Colonic mucosa (tissue), 4 donors: ENCODE measurements at regions not wholly inside any gene's neighbourhood (a gene's known extent, or its start where the extent isn't known, plus 50 kb on each side); places are given as distances from the start of the nearest gene placed in this dataset.
A peak's percentile ranks its signal among the peaks of the same experiment; 100 is the strongest.

Experiments
- DNase-seq: peaks from one replicate; pipeline ENCODE4 v3.0.0-alpha.2; 2020
- H3K27ac ChIP-seq: fragments of 200-600 bp; one replicate; pipeline ENCODE4 v1.8.0; 2021
- H3K27me3 ChIP-seq: fragments of 200-600 bp; one replicate; pipeline ENCODE4 v1.8.0; 2021
- H3K36me3 ChIP-seq: fragments of 200-600 bp; one replicate; pipeline ENCODE4 v1.8.0; 2021
- H3K4me1 ChIP-seq: fragments of 200-600 bp; one replicate; pipeline ENCODE4 v1.8.0; 2021; ENCODE audit warnings: mild to moderate bottlenecking
- H3K4me3 ChIP-seq: fragments of 200-600 bp; one replicate; pipeline ENCODE4 v1.8.0; 2021
- H3K9ac ChIP-seq, 2 donors: one replicate each; pipeline ENCODE4 v1.7.0; 2013; ENCODE audit warnings: control low read depth in 2 of 2, low read depth in 2 of 2, low read length in 2 of 2
- H3K9me3 ChIP-seq: fragments of 200-600 bp; one replicate; pipeline ENCODE4 v1.8.0; 2021
- CTCF ChIP-seq: fragments of 200-600 bp; IDR thresholded peaks from one replicate; pipeline ENCODE4 v1.8.0; 2022; ENCODE audit warnings: antibody characterized with exemption, mild to moderate bottlenecking
- intact Hi-C: fragments of 100-400 bp; cut with DNase I; formaldehyde crosslinking; loops from one replicate; pipeline ENCODE4 v1.14.1; 2022
- donor health status: healthy.
- donor health status: DM: no; HTN: no; CAD: no.
- donor health status: DM: no; HTN: no; CAD: no.

GRCh38 chr18:78396756-78397155 is 582.9 kb upstream of the SALL3 start:
- intact Hi-C loops = no loop called here
- TF ChIP-seq CTCF = no peak
- Histone ChIP-seq H3K27me3 (no peaks in the 10 kb centered on the region), H3K4me1 (no peaks in the 10 kb centered on the region), H3K36me3 (no peaks in the 10 kb centered on the region), H3K27ac (no peak overlapping the region), H3K9ac (no peak overlapping the region), H3K4me3 (no peak overlapping the region), H3K9me3 (no peaks in the 10 kb centered on the region)
- peak; percentile 4 for DNase-seq

- Histone ChIP-seq H3K9ac (no peak overlapping the region), H3K27me3 (no peaks in the 10 kb centered on the region), H3K4me3 (no peak overlapping the region), H3K36me3 (no peaks in the 10 kb centered on the region), H3K4me1 (no peaks in the 10 kb centered on the region), H3K27ac (no peak overlapping the region), H3K9me3 (no peaks in the 10 kb centered on the region)
- no peak for DNase-seq
- intact Hi-C loops = no loop called here
- TF ChIP-seq CTCF = no peak
Observed at GRCh38 chr18:78399992-78400503, 579.6 kb upstream of the SALL3 start.

GRCh38 chr18:78402440-78402839 is 577.2 kb upstream of the SALL3 start:
- no peaks in the 10 kb centered on the region for H3K27me3 ChIP-seq
- no peaks in the 10 kb centered on the region for H3K9me3 ChIP-seq
- TF ChIP-seq CTCF = no peak
- H3K4me1 ChIP-seq = no peaks in the 10 kb centered on the region
- H3K27ac ChIP-seq = no peak overlapping the region
- DNase-seq = no peak
- H3K36me3 ChIP-seq = no peaks in the 10 kb centered on the region
- intact Hi-C loops = no loop called here
- no peak overlapping the region for H3K4me3 ChIP-seq
- H3K9ac ChIP-seq = no peak overlapping the region

GRCh38 chr18:78402966-78403365 is 576.7 kb upstream of the SALL3 start:
- no peak for DNase-seq
- no peaks in the 10 kb centered on the region for H3K36me3 ChIP-seq
- TF ChIP-seq CTCF = no peak
- intact Hi-C loops = no loop called here
- H3K9me3 ChIP-seq = no peaks in the 10 kb centered on the region
- no peak overlapping the region for H3K9ac ChIP-seq
- H3K4me3 ChIP-seq = no peak overlapping the region
- H3K27ac ChIP-seq = no peak overlapping the region
- no peaks in the 10 kb centered on the region for H3K4me1 ChIP-seq
- H3K27me3 ChIP-seq = no peaks in the 10 kb centered on the region

GRCh38 chr18:78403371-78403770 is 576.2 kb upstream of the SALL3 start:
- Histone ChIP-seq H3K9ac (no peak overlapping the region), H3K27me3 (no peaks in the 10 kb centered on the region), H3K4me3 (no peak overlapping the region), H3K4me1 (no peaks in the 10 kb centered on the region), H3K36me3 (no peaks in the 10 kb centered on the region), H3K27ac (no peak overlapping the region), H3K9me3 (no peaks in the 10 kb centered on the region)
- TF ChIP-seq CTCF = no peak
- intact Hi-C loops = no loop called here
- DNase-seq = no peak

GRCh38 chr18:78405763-78406162 is 573.9 kb upstream of the SALL3 start:
- Histone ChIP-seq H3K9me3 (no peaks in the 10 kb centered on the region), H3K4me1 (no peaks in the 10 kb centered on the region), H3K36me3 (no peaks in the 10 kb centered on the region), H3K4me3 (no peak overlapping the region), H3K27me3 (no peaks in the 10 kb centered on the region), H3K27ac (no peak overlapping the region), H3K9ac (no peak overlapping the region)
- DNase-seq = no peak
- intact Hi-C loops = no loop called here
- no peak for TF ChIP-seq CTCF
